ENCODE measurements at regions not wholly inside any gene's neighbourhood (a gene's known extent, or its start where the extent isn't known, plus 50 kb on each side); places are given as distances from the start of the nearest gene placed in this dataset.

GRCh38 chr11:91209306-91209705 lies 986.5 kb upstream of the CHORDC1 start:
- Histone ChIP-seq H3K36me3 (ENCODE audit: insufficient read depth, low read length) (no peaks in the 10 kb centered on the region), H3K9ac (ENCODE audit: low read depth, low read length) (no peak overlapping the region), H3K4me1 (ENCODE audit: insufficient read depth, low read length) (no peaks in the 10 kb centered on the region), H3K9me3 (ENCODE audit: control insufficient read depth, insufficient read depth, low read length) (no peaks in the 10 kb centered on the region)

- no peaks in the 10 kb centered on the region for H3K36me3 ChIP-seq (ENCODE audit: insufficient read depth, low read length)
- H3K9me3 ChIP-seq (ENCODE audit: control insufficient read depth, insufficient read depth, low read length) = no peaks in the 10 kb centered on the region
- H3K9ac ChIP-seq (ENCODE audit: low read depth, low read length) = no peak overlapping the region
- peaks cover 5% of the 10 kb centered on the region; the same call in 1 of the 2 replicates for H3K4me1 ChIP-seq (ENCODE audit: insufficient read depth, low read length)
Measured at GRCh38 chr11:91199866-91200265, 977.0 kb upstream of the CHORDC1 start.

- H3K9ac ChIP-seq (ENCODE audit: low read depth, low read length) = no peak overlapping the region
- no peaks in the 10 kb centered on the region for H3K4me1 ChIP-seq (ENCODE audit: insufficient read depth, low read length)
- H3K9me3 ChIP-seq (ENCODE audit: control insufficient read depth, insufficient read depth, low read length) = no peaks in the 10 kb centered on the region
- no peaks in the 10 kb centered on the region for H3K36me3 ChIP-seq (ENCODE audit: insufficient read depth, low read length)
Measured at GRCh38 chr11:91194546-91194945, 971.7 kb upstream of the CHORDC1 start.

GRCh38 chr11:91188484-91188883 lies 965.6 kb upstream of the CHORDC1 start:
- Histone ChIP-seq H3K4me1 (ENCODE audit: insufficient read depth, low read length) (no peaks in the 10 kb centered on the region), H3K36me3 (ENCODE audit: insufficient read depth, low read length) (no peaks in the 10 kb centered on the region)

GRCh38 chr11:91187314-91187713 lies 964.5 kb upstream of the CHORDC1 start:
- Histone ChIP-seq H3K36me3 (ENCODE audit: insufficient read depth, low read length) (no peaks in the 10 kb centered on the region), H3K9ac (ENCODE audit: low read depth, low read length) (no peak overlapping the region), H3K4me1 (ENCODE audit: insufficient read depth, low read length) (no peaks in the 10 kb centered on the region), H3K9me3 (ENCODE audit: control insufficient read depth, insufficient read depth, low read length) (no peaks in the 10 kb centered on the region)

More at GRCh38 chr11:91188484-91188883, 965.6 kb upstream of the CHORDC1 start:
- Histone ChIP-seq H3K9me3 (ENCODE audit: control insufficient read depth, insufficient read depth, low read length) (no peaks in the 10 kb centered on the region), H3K9ac (ENCODE audit: low read depth, low read length) (no peak overlapping the region)

GRCh38 chr11:91178366-91178765 lies 955.5 kb upstream of the CHORDC1 start:
- Histone ChIP-seq H3K9me3 (ENCODE audit: control insufficient read depth, insufficient read depth, low read length) (no peaks in the 10 kb centered on the region), H3K4me1 (ENCODE audit: insufficient read depth, low read length) (no peaks in the 10 kb centered on the region), H3K9ac (ENCODE audit: low read depth, low read length) (no peak overlapping the region), H3K36me3 (ENCODE audit: insufficient read depth, low read length) (no peaks in the 10 kb centered on the region)

- H3K36me3 ChIP-seq (ENCODE audit: insufficient read depth, low read length) = no peaks in the 10 kb centered on the region
Measured at GRCh38 chr11:91174734-91175133, 951.9 kb upstream of the CHORDC1 start.

GRCh38 chr11:91174193-91174592 lies 951.3 kb upstream of the CHORDC1 start:
- Histone ChIP-seq H3K9me3 (ENCODE audit: control insufficient read depth, insufficient read depth, low read length) (no peaks in the 10 kb centered on the region; the same call in 1 of the 2 replicates), H3K4me1 (ENCODE audit: insufficient read depth, low read length) (no peaks in the 10 kb centered on the region), H3K9ac (ENCODE audit: low read depth, low read length) (no peak overlapping the region), H3K36me3 (ENCODE audit: insufficient read depth, low read length) (no peaks in the 10 kb centered on the region)

More at GRCh38 chr11:91174734-91175133, 951.9 kb upstream of the CHORDC1 start:
- no peaks in the 10 kb centered on the region; the same call in 1 of the 2 replicates for H3K9me3 ChIP-seq (ENCODE audit: control insufficient read depth, insufficient read depth, low read length)
- H3K4me1 ChIP-seq (ENCODE audit: insufficient read depth, low read length) = no peaks in the 10 kb centered on the region
- H3K9ac ChIP-seq (ENCODE audit: low read depth, low read length) = no peak overlapping the region

- H3K4me1 ChIP-seq (ENCODE audit: insufficient read depth, low read length) = no peaks in the 10 kb centered on the region
- no peaks in the 10 kb centered on the region; the same call in 1 of the 2 replicates for H3K9me3 ChIP-seq (ENCODE audit: control insufficient read depth, insufficient read depth, low read length)
- H3K36me3 ChIP-seq (ENCODE audit: insufficient read depth, low read length) = no peaks in the 10 kb centered on the region
- H3K9ac ChIP-seq (ENCODE audit: low read depth, low read length) = no peak overlapping the region
Measured at GRCh38 chr11:91173701-91174100, 950.9 kb upstream of the CHORDC1 start.

- no peaks in the 10 kb centered on the region for H3K36me3 ChIP-seq (ENCODE audit: insufficient read depth, low read length)
- no peaks in the 10 kb centered on the region for H3K4me1 ChIP-seq (ENCODE audit: insufficient read depth, low read length)
- H3K9me3 ChIP-seq (ENCODE audit: control insufficient read depth, insufficient read depth, low read length) = no peaks in the 10 kb centered on the region; the same call in 1 of the 2 replicates
- no peak overlapping the region for H3K9ac ChIP-seq (ENCODE audit: low read depth, low read length)
Measured at GRCh38 chr11:91170711-91171110, 947.9 kb upstream of the CHORDC1 start.

GRCh38 chr11:91164452-91164822 lies 941.6 kb upstream of the CHORDC1 start:
- Histone ChIP-seq H3K36me3 (ENCODE audit: insufficient read depth, low read length) (no peaks in the 10 kb centered on the region), H3K9me3 (ENCODE audit: control insufficient read depth, insufficient read depth, low read length) (no peaks in the 10 kb centered on the region), H3K4me1 (ENCODE audit: insufficient read depth, low read length) (no peaks in the 10 kb centered on the region), H3K9ac (ENCODE audit: low read depth, low read length) (no peak overlapping the region)

GRCh38 chr11:91163619-91164451 lies 941.0 kb upstream of the CHORDC1 start:
- Histone ChIP-seq H3K4me1 (ENCODE audit: insufficient read depth, low read length) (no peaks in the 10 kb centered on the region), H3K9ac (ENCODE audit: low read depth, low read length) (no peak overlapping the region), H3K36me3 (ENCODE audit: insufficient read depth, low read length) (no peaks in the 10 kb centered on the region), H3K9me3 (ENCODE audit: control insufficient read depth, insufficient read depth, low read length) (no peaks in the 10 kb centered on the region)

GRCh38 chr11:91160661-91161060 lies 937.8 kb upstream of the CHORDC1 start:
- Histone ChIP-seq H3K9ac (ENCODE audit: low read depth, low read length) (no peak overlapping the region), H3K9me3 (ENCODE audit: control insufficient read depth, insufficient read depth, low read length) (no peaks in the 10 kb centered on the region), H3K36me3 (ENCODE audit: insufficient read depth, low read length) (no peaks in the 10 kb centered on the region), H3K4me1 (ENCODE audit: insufficient read depth, low read length) (no peaks in the 10 kb centered on the region)

- no peaks in the 10 kb centered on the region for H3K4me1 ChIP-seq (ENCODE audit: insufficient read depth, low read length)
- H3K9me3 ChIP-seq (ENCODE audit: control insufficient read depth, insufficient read depth, low read length) = no peaks in the 10 kb centered on the region
- no peaks in the 10 kb centered on the region for H3K36me3 ChIP-seq (ENCODE audit: insufficient read depth, low read length)
- no peak overlapping the region for H3K9ac ChIP-seq (ENCODE audit: low read depth, low read length)
Measured at GRCh38 chr11:91158891-91159537, 936.2 kb upstream of the CHORDC1 start.

GRCh38 chr11:91158297-91158696 lies 935.4 kb upstream of the CHORDC1 start:
- H3K36me3 ChIP-seq (ENCODE audit: insufficient read depth, low read length) = no peaks in the 10 kb centered on the region
- no peak overlapping the region for H3K9ac ChIP-seq (ENCODE audit: low read depth, low read length)
- no peaks in the 10 kb centered on the region for H3K4me1 ChIP-seq (ENCODE audit: insufficient read depth, low read length)
- no peaks in the 10 kb centered on the region for H3K9me3 ChIP-seq (ENCODE audit: control insufficient read depth, insufficient read depth, low read length)

All from ES-I3 (cell line).